ENCODE measurements at regions not wholly inside any gene's neighbourhood (a gene's known extent, or its start where the extent isn't known, plus 50 kb on each side); places are given as distances from the start of the nearest gene placed in this dataset.

DNA sequence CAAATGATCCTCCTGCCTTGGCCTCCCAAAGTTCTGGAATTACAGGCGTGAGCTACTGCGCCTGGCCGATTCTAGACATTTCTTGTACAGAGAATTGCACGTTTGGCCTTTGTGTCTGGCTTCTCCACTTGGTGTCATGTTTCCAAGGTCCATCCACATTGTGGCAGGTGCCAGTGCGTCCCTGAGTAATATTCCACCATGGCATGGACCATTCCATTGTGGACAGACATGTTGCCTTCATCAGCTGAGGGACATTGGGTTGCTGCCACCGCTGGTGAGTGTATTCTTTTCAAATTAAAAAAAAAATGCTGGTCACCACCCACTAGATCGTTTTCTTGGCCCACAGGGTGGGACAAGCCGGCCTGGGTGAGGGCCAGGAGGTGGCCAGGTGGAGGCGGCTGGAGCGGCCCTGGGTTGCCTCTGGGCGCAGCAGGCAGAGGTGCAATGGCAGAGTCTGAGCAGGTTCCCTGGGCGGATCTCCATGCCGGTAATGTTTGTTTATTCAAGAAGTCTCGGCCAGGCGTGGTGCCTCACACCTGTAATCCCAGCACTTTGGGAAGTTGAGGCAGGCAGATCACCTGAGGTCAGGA is 274.1 kb downstream of the SEC14L1 start:
- no peak for TF ChIP-seq FOXA1 (IDR thresholded peaks at IDR 0.05)
- no peak for TF ChIP-seq TAF1 (conservative IDR thresholded peaks at IDR 0.05)
- no peak for TF ChIP-seq NR2F2 (IDR thresholded peaks at IDR 0.05)
- TF ChIP-seq, protein P1, sequence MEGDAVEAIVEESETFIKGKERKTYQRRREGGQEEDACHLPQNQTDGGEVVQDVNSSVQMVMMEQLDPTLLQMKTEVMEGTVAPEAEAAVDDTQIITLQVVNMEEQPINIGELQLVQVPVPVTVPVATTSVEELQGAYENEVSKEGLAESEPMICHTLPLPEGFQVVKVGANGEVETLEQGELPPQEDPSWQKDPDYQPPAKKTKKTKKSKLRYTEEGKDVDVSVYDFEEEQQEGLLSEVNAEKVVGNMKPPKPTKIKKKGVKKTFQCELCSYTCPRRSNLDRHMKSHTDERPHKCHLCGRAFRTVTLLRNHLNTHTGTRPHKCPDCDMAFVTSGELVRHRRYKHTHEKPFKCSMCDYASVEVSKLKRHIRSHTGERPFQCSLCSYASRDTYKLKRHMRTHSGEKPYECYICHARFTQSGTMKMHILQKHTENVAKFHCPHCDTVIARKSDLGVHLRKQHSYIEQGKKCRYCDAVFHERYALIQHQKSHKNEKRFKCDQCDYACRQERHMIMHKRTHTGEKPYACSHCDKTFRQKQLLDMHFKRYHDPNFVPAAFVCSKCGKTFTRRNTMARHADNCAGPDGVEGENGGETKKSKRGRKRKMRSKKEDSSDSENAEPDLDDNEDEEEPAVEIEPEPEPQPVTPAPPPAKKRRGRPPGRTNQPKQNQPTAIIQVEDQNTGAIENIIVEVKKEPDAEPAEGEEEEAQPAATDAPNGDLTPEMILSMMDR (IDR thresholded peaks at IDR 0.05; ENCODE audit: low read depth, low read length, missing input control) = no peak
- TF ChIP-seq, protein P2, sequence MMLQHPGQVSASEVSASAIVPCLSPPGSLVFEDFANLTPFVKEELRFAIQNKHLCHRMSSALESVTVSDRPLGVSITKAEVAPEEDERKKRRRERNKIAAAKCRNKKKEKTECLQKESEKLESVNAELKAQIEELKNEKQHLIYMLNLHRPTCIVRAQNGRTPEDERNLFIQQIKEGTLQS (IDR thresholded peaks at IDR 0.05) = no peak
- no peaks in the 10 kb centered on the region for H3K27me3 ChIP-seq (ENCODE audit: control insufficient read depth in 4 of 4, insufficient read depth in 4 of 4, low read length in 3 of 4)
- no peak overlapping the region for H3K27ac ChIP-seq (ENCODE audit: low read depth in 1 of 2, low read length in 2 of 2)
- no peaks in the 10 kb centered on the region for H3K9me3 ChIP-seq (ENCODE audit: control insufficient read depth in 4 of 4, low read length in 3 of 4)
- DNase-seq (ENCODE audit: low spot score) = no peak
- H3K36me3 ChIP-seq (ENCODE audit: control insufficient read depth in 4 of 4, insufficient read depth in 3 of 4, low read depth in 1 of 4, low read length in 3 of 4) = peaks cover 0 to 4% (median 2%) of the 10 kb centered on the region in 4 donors
- H3K9ac ChIP-seq (ENCODE audit: low read depth in 1 of 2, low read length in 2 of 2) = no peak overlapping the region
- 90% methylated on average over 15 of the region's 15 CpGs for WGBS
- peaks cover 0 to 13% (median 11%) of the 10 kb centered on the region in 4 donors for H3K4me1 ChIP-seq (ENCODE audit: control insufficient read depth in 4 of 4, insufficient read depth in 4 of 4, low read length in 3 of 4)
- H3K4me3 ChIP-seq (ENCODE audit: low read depth in 1 of 3, low read length in 3 of 3) = no peak overlapping the region

DNA sequence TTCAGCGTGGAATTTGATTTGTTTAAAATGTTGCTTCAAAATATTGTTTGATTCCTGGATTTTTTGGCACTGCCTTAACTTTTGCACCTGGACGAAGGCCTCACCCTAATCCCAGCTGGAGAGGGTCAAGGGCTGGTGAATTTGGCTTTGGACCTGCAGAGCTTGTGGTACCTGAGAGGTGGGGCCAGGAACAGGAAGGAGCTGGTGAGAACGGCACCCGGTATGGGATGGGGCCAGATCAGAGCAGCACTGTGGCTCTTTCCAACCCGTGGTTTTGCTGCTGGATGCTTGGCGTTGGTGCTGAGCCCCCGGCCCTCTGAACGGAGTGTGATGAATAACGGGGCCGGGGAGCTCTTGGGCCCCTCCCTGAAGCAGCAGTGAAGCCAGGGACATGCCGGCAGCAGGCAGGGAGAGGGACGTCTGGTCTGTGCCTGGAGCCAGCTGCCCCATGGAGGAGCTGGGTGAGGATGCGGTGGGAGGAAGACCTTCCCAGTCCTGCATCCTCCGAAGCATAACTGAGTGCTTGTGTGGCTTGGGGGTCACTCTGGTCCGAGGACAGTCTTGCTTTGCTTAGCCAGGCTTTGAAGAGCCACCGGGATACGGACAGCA is 275.4 kb downstream of the SEC14L1 start:
- 78% methylated on average over 17 of the region's 17 CpGs for WGBS
- Histone ChIP-seq H3K4me3 (ENCODE audit: low read depth in 1 of 3, low read length in 3 of 3) (no peak overlapping the region), H3K9me3 (ENCODE audit: control insufficient read depth in 4 of 4, low read length in 3 of 4) (no peaks in the 10 kb centered on the region), H3K9ac (ENCODE audit: low read depth in 1 of 2, low read length in 2 of 2) (no peak overlapping the region), H3K36me3 (ENCODE audit: control insufficient read depth in 4 of 4, insufficient read depth in 3 of 4, low read depth in 1 of 4, low read length in 3 of 4) (peaks cover 0 to 4% (median 2%) of the 10 kb centered on the region in 4 donors), H3K4me1 (ENCODE audit: control insufficient read depth in 4 of 4, insufficient read depth in 4 of 4, low read length in 3 of 4) (peaks cover 12 to 26% (median 23%) of the 10 kb centered on the region in 4 donors), H3K27me3 (ENCODE audit: control insufficient read depth in 4 of 4, insufficient read depth in 4 of 4, low read length in 3 of 4) (no peaks in the 10 kb centered on the region), H3K27ac (ENCODE audit: low read depth in 1 of 2, low read length in 2 of 2) (no peak overlapping the region)
- DNase-seq (ENCODE audit: low spot score) = no peak
- TF ChIP-seq, protein P1 (IDR thresholded peaks at IDR 0.05; ENCODE audit: low read depth, low read length, missing input control) = no peak

DNA sequence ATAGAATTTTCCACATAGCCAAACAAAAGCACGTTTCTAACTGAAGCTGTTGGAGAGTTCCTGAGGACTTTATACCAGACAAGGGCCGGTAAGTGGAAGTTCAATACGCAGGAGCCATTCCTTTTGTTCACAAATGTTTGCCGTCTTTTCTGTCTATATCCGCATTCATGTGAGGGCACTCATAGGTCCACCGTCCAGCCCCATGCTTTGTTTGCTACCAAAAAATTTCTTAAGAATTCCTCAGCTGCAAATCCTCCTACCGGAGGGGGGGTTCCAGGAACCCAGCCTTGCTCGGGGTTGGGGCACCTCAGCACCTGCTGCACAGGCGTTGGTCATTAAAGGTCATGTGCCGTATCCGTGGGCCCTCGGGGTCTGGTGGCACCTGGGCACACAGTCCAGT is 276.8 kb downstream of the SEC14L1 start:
- TF ChIP-seq EGR1 (IDR thresholded peaks at IDR 0.05; ENCODE audit: low read depth in 2 of 2) (no peak), JUND (IDR thresholded peaks at IDR 0.05) (no peak), RAD21 (IDR thresholded peaks at IDR 0.05) (no peak)
- TF ChIP-seq, protein P3, sequence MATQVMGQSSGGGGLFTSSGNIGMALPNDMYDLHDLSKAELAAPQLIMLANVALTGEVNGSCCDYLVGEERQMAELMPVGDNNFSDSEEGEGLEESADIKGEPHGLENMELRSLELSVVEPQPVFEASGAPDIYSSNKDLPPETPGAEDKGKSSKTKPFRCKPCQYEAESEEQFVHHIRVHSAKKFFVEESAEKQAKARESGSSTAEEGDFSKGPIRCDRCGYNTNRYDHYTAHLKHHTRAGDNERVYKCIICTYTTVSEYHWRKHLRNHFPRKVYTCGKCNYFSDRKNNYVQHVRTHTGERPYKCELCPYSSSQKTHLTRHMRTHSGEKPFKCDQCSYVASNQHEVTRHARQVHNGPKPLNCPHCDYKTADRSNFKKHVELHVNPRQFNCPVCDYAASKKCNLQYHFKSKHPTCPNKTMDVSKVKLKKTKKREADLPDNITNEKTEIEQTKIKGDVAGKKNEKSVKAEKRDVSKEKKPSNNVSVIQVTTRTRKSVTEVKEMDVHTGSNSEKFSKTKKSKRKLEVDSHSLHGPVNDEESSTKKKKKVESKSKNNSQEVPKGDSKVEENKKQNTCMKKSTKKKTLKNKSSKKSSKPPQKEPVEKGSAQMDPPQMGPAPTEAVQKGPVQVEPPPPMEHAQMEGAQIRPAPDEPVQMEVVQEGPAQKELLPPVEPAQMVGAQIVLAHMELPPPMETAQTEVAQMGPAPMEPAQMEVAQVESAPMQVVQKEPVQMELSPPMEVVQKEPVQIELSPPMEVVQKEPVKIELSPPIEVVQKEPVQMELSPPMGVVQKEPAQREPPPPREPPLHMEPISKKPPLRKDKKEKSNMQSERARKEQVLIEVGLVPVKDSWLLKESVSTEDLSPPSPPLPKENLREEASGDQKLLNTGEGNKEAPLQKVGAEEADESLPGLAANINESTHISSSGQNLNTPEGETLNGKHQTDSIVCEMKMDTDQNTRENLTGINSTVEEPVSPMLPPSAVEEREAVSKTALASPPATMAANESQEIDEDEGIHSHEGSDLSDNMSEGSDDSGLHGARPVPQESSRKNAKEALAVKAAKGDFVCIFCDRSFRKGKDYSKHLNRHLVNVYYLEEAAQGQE (IDR thresholded peaks at IDR 0.05) = no peak
- Histone ChIP-seq H3K27ac (ENCODE audit: low read depth in 1 of 2, low read length in 2 of 2) (no peak overlapping the region), H3K9ac (ENCODE audit: low read depth in 1 of 2, low read length in 2 of 2) (no peak overlapping the region), H3K4me3 (ENCODE audit: low read depth in 1 of 3, low read length in 3 of 3) (no peak overlapping the region), H3K27me3 (ENCODE audit: control insufficient read depth in 4 of 4, insufficient read depth in 4 of 4, low read length in 3 of 4) (no peaks in the 10 kb centered on the region), H3K9me3 (ENCODE audit: control insufficient read depth in 4 of 4, low read length in 3 of 4) (no peaks in the 10 kb centered on the region), H3K4me1 (ENCODE audit: control insufficient read depth in 4 of 4, insufficient read depth in 4 of 4, low read length in 3 of 4) (peaks cover 18 to 40% (median 29%) of the 10 kb centered on the region in 4 donors), H3K36me3 (ENCODE audit: control insufficient read depth in 4 of 4, insufficient read depth in 3 of 4, low read depth in 1 of 4, low read length in 3 of 4) (peaks cover 0 to 4% (median 2%) of the 10 kb centered on the region in 4 donors)
- WGBS = 92% methylated on average over 12 of the region's 12 CpGs
- no peak for DNase-seq (ENCODE audit: low spot score)

Measured in liver (tissue), 8 donors.